Neuronal stem cell (in vitro differentiated cells): ENCODE measurements at regions not wholly inside any gene's neighbourhood (a gene's known extent, or its start where the extent isn't known, plus 50 kb on each side); places are given as distances from the start of the nearest gene placed in this dataset.

ENCODE experiments used
- DNase-seq: peaks from one replicate; pipeline ENCODE4 v3.0.0-alpha.2; 2013; ENCODE audit warnings: low spot score
- H2AFZ ChIP-seq: one replicate; pipeline ENCODE4 v1.6.1; 2013; ENCODE audit warnings: mild to moderate bottlenecking, low read length, inconsistent platforms
- H2AK5ac ChIP-seq: 2 replicates; pipeline ENCODE4 v1.6.1; 2013; ENCODE audit warnings: low read depth, mild to moderate bottlenecking, inconsistent platforms, low read length, moderate library complexity, mixed read lengths
- H2BK120ac ChIP-seq: 2 replicates; pipeline ENCODE4 v1.6.1; 2013; ENCODE audit warnings: low read depth, mild to moderate bottlenecking, inconsistent platforms, low read length, moderate library complexity, mixed read lengths
- H2BK12ac ChIP-seq: one replicate; pipeline ENCODE4 v1.6.1; 2013; ENCODE audit warnings: low read length, inconsistent platforms
- H2BK15ac ChIP-seq: 2 replicates; pipeline ENCODE4 v1.6.1; 2013; ENCODE audit warnings: mild to moderate bottlenecking, low read length, inconsistent platforms, mixed read lengths
- H2BK5ac ChIP-seq: one replicate; pipeline ENCODE4 v1.6.1; 2013; ENCODE audit warnings: inconsistent platforms, mild to moderate bottlenecking, low read length, moderate library complexity
- H3K14ac ChIP-seq: one replicate; pipeline ENCODE4 v1.6.1; 2013; ENCODE audit warnings: low read length, inconsistent platforms
- H3K18ac ChIP-seq: 2 replicates; pipeline ENCODE4 v1.6.1; 2013; ENCODE audit warnings: low read length, inconsistent platforms
- H3K23ac ChIP-seq: 2 replicates; pipeline ENCODE4 v1.6.1; 2013; ENCODE audit warnings: low read depth, mild to moderate bottlenecking, mixed read lengths, low read length, inconsistent platforms; ENCODE audit not compliant: poor library complexity
- H3K27ac ChIP-seq: replicated peaks from 3 replicates; pipeline ENCODE4 v1.5.1; 2013; ENCODE audit warnings: low read length, inconsistent platforms
- H3K27me3 ChIP-seq, 3 experiments: 2 replicates each; pipeline ENCODE4 v1.6.1; 2013; ENCODE audit warnings: low read length in 3 of 3, mild to moderate bottlenecking in 2 of 3, inconsistent platforms in 1 of 3, low read depth in 1 of 3, mixed read lengths in 1 of 3, moderate library complexity in 1 of 3; ENCODE audit not compliant: control insufficient read depth in 3 of 3, insufficient read depth in 3 of 3
- H3K36me3 ChIP-seq, 2 donors: replicated peaks in 1 of 2; 2 replicates each; pipeline ENCODE4 v1.6.1; 2013; ENCODE audit warnings: low read length in 2 of 2; ENCODE audit not compliant: control insufficient read depth in 2 of 2, insufficient read depth in 2 of 2
- H3K4ac ChIP-seq: 2 replicates; pipeline ENCODE4 v1.6.1; 2013; ENCODE audit warnings: inconsistent platforms, mild to moderate bottlenecking, low read length, moderate library complexity
- H3K4me1 ChIP-seq, 2 donors: 1 replicate in 1 of 2; 2 replicates in 1 of 2; pipeline ENCODE4 v1.6.1; 2013; ENCODE audit warnings: low read length in 2 of 2, low read depth in 1 of 2; ENCODE audit not compliant: control insufficient read depth in 2 of 2, insufficient read depth in 1 of 2
- H3K4me2 ChIP-seq: one replicate; pipeline ENCODE4 v1.6.1; 2013; ENCODE audit warnings: mild to moderate bottlenecking, low read length, inconsistent platforms; ENCODE audit not compliant: insufficient read depth, poor library complexity, severe bottlenecking
- H3K4me3 ChIP-seq, 2 donors: 2 replicates each; pipeline ENCODE4 v1.5.1; 2013; ENCODE audit warnings: low read length in 2 of 2, mild to moderate bottlenecking in 2 of 2, inconsistent platforms in 1 of 2, moderate library complexity in 1 of 2
- H3K79me1 ChIP-seq: one replicate; pipeline ENCODE4 v1.6.1; 2013; ENCODE audit warnings: low read depth, mild to moderate bottlenecking, inconsistent platforms, low read length, moderate library complexity
- H3K9ac ChIP-seq: one replicate; pipeline ENCODE4 v1.6.1; 2013; ENCODE audit warnings: mild to moderate bottlenecking, low read depth, low read length, inconsistent platforms; ENCODE audit not compliant: poor library complexity
- H3K9me3 ChIP-seq, 2 donors: replicated peaks in 1 of 2; 2 replicates each; pipeline versions ENCODE3 to v1.6.1; 2013; ENCODE audit warnings: low read length in 2 of 2, mild to moderate bottlenecking in 2 of 2, inconsistent platforms in 1 of 2, low read depth in 1 of 2, mixed read lengths in 1 of 2, moderate library complexity in 1 of 2; ENCODE audit not compliant: control insufficient read depth in 2 of 2, insufficient read depth in 1 of 2
- H4K8ac ChIP-seq: one replicate; pipeline ENCODE4 v1.6.1; 2013; ENCODE audit warnings: low read depth, mild to moderate bottlenecking, inconsistent platforms, low read length, moderate library complexity
- H4K91ac ChIP-seq: one replicate; pipeline ENCODE4 v1.6.1; 2013; ENCODE audit warnings: low read length, low read depth, mild to moderate bottlenecking, inconsistent platforms; ENCODE audit not compliant: poor library complexity
- WGBS, 2 donors: extraction: QIAGEN DNeasy Blood & Tissue Kit; methylation state at CpG; one replicate each; pipeline ENCODE4 v1.1.7; 2013; ENCODE audit warnings: missing lambda C conversion rate in 2 of 2, mixed read lengths in 1 of 2; ENCODE audit not compliant: insufficient read length in 2 of 2, insufficient replicate concordance in 1 of 2; ENCODE audit errors: extremely low coverage in 2 of 2; 5-methylcytosine and 5-hydroxymethylcytosine counted together

GRCh38 chr4:33685939-33686338 is 2558.4 kb downstream of the ARAP2 start:
- H2BK120ac ChIP-seq: no peak overlapping the region
- H3K4ac ChIP-seq: no peak overlapping the region
- no peak overlapping the region for H2AFZ ChIP-seq
- H3K14ac ChIP-seq: no peak overlapping the region
- H3K79me1 ChIP-seq: no peaks in the 10 kb centered on the region
- no peak overlapping the region for H3K23ac ChIP-seq
- H3K9me3 ChIP-seq: peaks cover 2% of the 10 kb centered on the region in 2 donors
- no peaks in the 10 kb centered on the region for H3K36me3 ChIP-seq
- no peak overlapping the region for H3K4me3 ChIP-seq
- no peak overlapping the region for H4K91ac ChIP-seq
- H3K4me1 ChIP-seq: no peaks in the 10 kb centered on the region
- no peak overlapping the region for H2BK15ac ChIP-seq
- H3K18ac ChIP-seq: no peak overlapping the region
- WGBS, 2 donors: no CpG with 5 or more reads among the region's 1 CpG
- H4K8ac ChIP-seq: no peak overlapping the region
- H2BK5ac ChIP-seq: no peak overlapping the region
- H3K27me3 ChIP-seq: no peaks in the 10 kb centered on the region
- no peak overlapping the region for H3K27ac ChIP-seq
- DNase-seq: no peak
- no peak overlapping the region for H3K4me2 ChIP-seq
- no peak overlapping the region for H2AK5ac ChIP-seq
- no peak overlapping the region for H2BK12ac ChIP-seq
- H3K9ac ChIP-seq: no peak overlapping the region

- Histone ChIP-seq H4K91ac (no peak overlapping the region), H3K9me3 (no peaks in the 10 kb centered on the region), H3K9ac (no peak overlapping the region), H4K8ac (no peak overlapping the region), H2BK5ac (no peak overlapping the region), H2BK15ac (no peak overlapping the region), H3K4ac (no peak overlapping the region), H3K36me3 (no peaks in the 10 kb centered on the region), H2AK5ac (no peak overlapping the region), H3K79me1 (no peaks in the 10 kb centered on the region), H3K4me1 (no peaks in the 10 kb centered on the region), H3K18ac (no peak overlapping the region), H2BK120ac (no peak overlapping the region), H3K14ac (no peak overlapping the region), H3K4me3 (no peak overlapping the region), H2BK12ac (no peak overlapping the region), H3K27ac (no peak overlapping the region), H3K23ac (no peak overlapping the region), H2AFZ (no peak overlapping the region), H3K4me2 (no peak overlapping the region), H3K27me3 (no peaks in the 10 kb centered on the region)
- no peak for DNase-seq
These were observed 2548.3 kb downstream of the ARAP2 start for GRCh38 chr4:33696041-33696440.

- Histone ChIP-seq H2BK12ac (no peak overlapping the region), H4K8ac (no peak overlapping the region), H3K4ac (no peak overlapping the region), H3K9me3 (no peaks in the 10 kb centered on the region), H3K14ac (no peak overlapping the region), H3K36me3 (no peaks in the 10 kb centered on the region), H3K27me3 (no peaks in the 10 kb centered on the region), H2AK5ac (no peak overlapping the region), H2BK15ac (no peak overlapping the region), H3K79me1 (no peaks in the 10 kb centered on the region), H3K4me1 (no peaks in the 10 kb centered on the region), H2BK120ac (no peak overlapping the region), H3K4me3 (no peak overlapping the region), H3K23ac (no peak overlapping the region), H2AFZ (no peak overlapping the region), H3K9ac (no peak overlapping the region), H2BK5ac (no peak overlapping the region), H4K91ac (no peak overlapping the region), H3K4me2 (no peak overlapping the region), H3K18ac (no peak overlapping the region), H3K27ac (no peak overlapping the region)
- DNase-seq: no peak
- WGBS, 2 donors: no CpG with 5 or more reads among the region's 2 CpGs
These were observed 2547.7 kb downstream of the ARAP2 start for GRCh38 chr4:33696586-33696985.

GRCh38 chr4:33709247-33709646 is 2535.1 kb downstream of the ARAP2 start:
- Histone ChIP-seq H3K18ac (no peak overlapping the region), H3K9ac (no peak overlapping the region), H3K27ac (no peak overlapping the region), H3K4ac (no peak overlapping the region), H2AK5ac (no peak overlapping the region), H2AFZ (no peak overlapping the region), H4K91ac (no peak overlapping the region), H2BK12ac (no peak overlapping the region), H3K4me2 (no peak overlapping the region), H3K4me3 (no peak overlapping the region), H2BK120ac (no peak overlapping the region), H2BK15ac (no peak overlapping the region), H2BK5ac (no peak overlapping the region), H3K79me1 (no peaks in the 10 kb centered on the region), H3K27me3 (no peaks in the 10 kb centered on the region), H3K9me3 (peaks cover 0 to 4% of the 10 kb centered on the region in 2 donors), H3K36me3 (no peaks in the 10 kb centered on the region), H4K8ac (no peak overlapping the region), H3K14ac (no peak overlapping the region), H3K4me1 (no peaks in the 10 kb centered on the region), H3K23ac (no peak overlapping the region)
- no CpG with 5 or more reads among the region's 3 CpGs for WGBS, 2 donors
- no peak for DNase-seq
